Neuronal stem cell (in vitro differentiated cells): ENCODE measurements at regions not wholly inside any gene's neighbourhood (a gene's known extent, or its start where the extent isn't known, plus 50 kb on each side); places are given as distances from the start of the nearest gene placed in this dataset.

Experiments used
- DNase-seq: peaks from one replicate; pipeline ENCODE4 v3.0.0-alpha.2; 2013; ENCODE audit warnings: low spot score
- H2AFZ ChIP-seq: one replicate; pipeline ENCODE4 v1.6.1; 2013; ENCODE audit warnings: mild to moderate bottlenecking, low read length, inconsistent platforms
- H2AK5ac ChIP-seq: 2 replicates; pipeline ENCODE4 v1.6.1; 2013; ENCODE audit warnings: low read depth, mild to moderate bottlenecking, inconsistent platforms, low read length, moderate library complexity, mixed read lengths
- H2BK120ac ChIP-seq: 2 replicates; pipeline ENCODE4 v1.6.1; 2013; ENCODE audit warnings: low read depth, mild to moderate bottlenecking, inconsistent platforms, low read length, moderate library complexity, mixed read lengths
- H2BK12ac ChIP-seq: one replicate; pipeline ENCODE4 v1.6.1; 2013; ENCODE audit warnings: low read length, inconsistent platforms
- H2BK15ac ChIP-seq: 2 replicates; pipeline ENCODE4 v1.6.1; 2013; ENCODE audit warnings: mild to moderate bottlenecking, low read length, inconsistent platforms, mixed read lengths
- H2BK5ac ChIP-seq: one replicate; pipeline ENCODE4 v1.6.1; 2013; ENCODE audit warnings: inconsistent platforms, mild to moderate bottlenecking, low read length, moderate library complexity
- H3K14ac ChIP-seq: one replicate; pipeline ENCODE4 v1.6.1; 2013; ENCODE audit warnings: low read length, inconsistent platforms
- H3K18ac ChIP-seq: 2 replicates; pipeline ENCODE4 v1.6.1; 2013; ENCODE audit warnings: low read length, inconsistent platforms
- H3K23ac ChIP-seq: 2 replicates; pipeline ENCODE4 v1.6.1; 2013; ENCODE audit warnings: low read depth, mild to moderate bottlenecking, mixed read lengths, low read length, inconsistent platforms; ENCODE audit not compliant: poor library complexity
- H3K27ac ChIP-seq: replicated peaks from 3 replicates; pipeline ENCODE4 v1.5.1; 2013; ENCODE audit warnings: low read length, inconsistent platforms
- H3K27me3 ChIP-seq, 3 experiments: 2 replicates each; pipeline ENCODE4 v1.6.1; 2013; ENCODE audit warnings: low read length in 3 of 3, mild to moderate bottlenecking in 2 of 3, inconsistent platforms in 1 of 3, low read depth in 1 of 3, mixed read lengths in 1 of 3, moderate library complexity in 1 of 3; ENCODE audit not compliant: control insufficient read depth in 3 of 3, insufficient read depth in 3 of 3
- H3K36me3 ChIP-seq, 2 donors: replicated peaks in 1 of 2; 2 replicates each; pipeline ENCODE4 v1.6.1; 2013; ENCODE audit warnings: low read length in 2 of 2; ENCODE audit not compliant: control insufficient read depth in 2 of 2, insufficient read depth in 2 of 2
- H3K4ac ChIP-seq: 2 replicates; pipeline ENCODE4 v1.6.1; 2013; ENCODE audit warnings: inconsistent platforms, mild to moderate bottlenecking, low read length, moderate library complexity
- H3K4me1 ChIP-seq, 2 donors: 1 replicate in 1 of 2; 2 replicates in 1 of 2; pipeline ENCODE4 v1.6.1; 2013; ENCODE audit warnings: low read length in 2 of 2, low read depth in 1 of 2; ENCODE audit not compliant: control insufficient read depth in 2 of 2, insufficient read depth in 1 of 2
- H3K4me2 ChIP-seq: one replicate; pipeline ENCODE4 v1.6.1; 2013; ENCODE audit warnings: mild to moderate bottlenecking, low read length, inconsistent platforms; ENCODE audit not compliant: insufficient read depth, poor library complexity, severe bottlenecking
- H3K4me3 ChIP-seq, 2 donors: 2 replicates each; pipeline ENCODE4 v1.5.1; 2013; ENCODE audit warnings: low read length in 2 of 2, mild to moderate bottlenecking in 2 of 2, inconsistent platforms in 1 of 2, moderate library complexity in 1 of 2
- H3K79me1 ChIP-seq: one replicate; pipeline ENCODE4 v1.6.1; 2013; ENCODE audit warnings: low read depth, mild to moderate bottlenecking, inconsistent platforms, low read length, moderate library complexity
- H3K9ac ChIP-seq: one replicate; pipeline ENCODE4 v1.6.1; 2013; ENCODE audit warnings: mild to moderate bottlenecking, low read depth, low read length, inconsistent platforms; ENCODE audit not compliant: poor library complexity
- H3K9me3 ChIP-seq, 2 donors: replicated peaks in 1 of 2; 2 replicates each; pipeline versions ENCODE3 to v1.6.1; 2013; ENCODE audit warnings: low read length in 2 of 2, mild to moderate bottlenecking in 2 of 2, inconsistent platforms in 1 of 2, low read depth in 1 of 2, mixed read lengths in 1 of 2, moderate library complexity in 1 of 2; ENCODE audit not compliant: control insufficient read depth in 2 of 2, insufficient read depth in 1 of 2
- H4K8ac ChIP-seq: one replicate; pipeline ENCODE4 v1.6.1; 2013; ENCODE audit warnings: low read depth, mild to moderate bottlenecking, inconsistent platforms, low read length, moderate library complexity
- H4K91ac ChIP-seq: one replicate; pipeline ENCODE4 v1.6.1; 2013; ENCODE audit warnings: low read length, low read depth, mild to moderate bottlenecking, inconsistent platforms; ENCODE audit not compliant: poor library complexity
- WGBS, 2 donors: extraction: QIAGEN DNeasy Blood & Tissue Kit; methylation state at CpG; one replicate each; pipeline ENCODE4 v1.1.7; 2013; ENCODE audit warnings: missing lambda C conversion rate in 2 of 2, mixed read lengths in 1 of 2; ENCODE audit not compliant: insufficient read length in 2 of 2, insufficient replicate concordance in 1 of 2; ENCODE audit errors: extremely low coverage in 2 of 2; 5-methylcytosine and 5-hydroxymethylcytosine counted together

GRCh38 chr5:107278774-107279173 is 392.0 kb downstream of the EFNA5 start:
- no peak overlapping the region for H3K23ac ChIP-seq
- H2BK5ac ChIP-seq, result no peak overlapping the region
- no peak overlapping the region for H2BK15ac ChIP-seq
- H3K14ac ChIP-seq, result no peak overlapping the region
- H3K4me1 ChIP-seq, result no peaks in the 10 kb centered on the region
- H3K4ac ChIP-seq, result no peak overlapping the region
- no peak overlapping the region for H3K4me2 ChIP-seq
- H4K91ac ChIP-seq, result no peak overlapping the region
- DNase-seq, result no peak
- H3K18ac ChIP-seq, result no peak overlapping the region
- H2AFZ ChIP-seq, result no peak overlapping the region
- no peak overlapping the region for H3K9ac ChIP-seq
- no peaks in the 10 kb centered on the region for H3K36me3 ChIP-seq
- H2BK120ac ChIP-seq, result no peak overlapping the region
- WGBS, 2 donors, result no CpG with 5 or more reads among the region's 4 CpGs
- H3K4me3 ChIP-seq, result no peak overlapping the region
- H4K8ac ChIP-seq, result no peak overlapping the region
- no peak overlapping the region for H2AK5ac ChIP-seq
- H3K9me3 ChIP-seq, result no peaks in the 10 kb centered on the region
- no peak overlapping the region for H3K27ac ChIP-seq
- no peak overlapping the region for H2BK12ac ChIP-seq
- H3K27me3 ChIP-seq, result no peaks in the 10 kb centered on the region
- H3K79me1 ChIP-seq, result no peaks in the 10 kb centered on the region

DNA sequence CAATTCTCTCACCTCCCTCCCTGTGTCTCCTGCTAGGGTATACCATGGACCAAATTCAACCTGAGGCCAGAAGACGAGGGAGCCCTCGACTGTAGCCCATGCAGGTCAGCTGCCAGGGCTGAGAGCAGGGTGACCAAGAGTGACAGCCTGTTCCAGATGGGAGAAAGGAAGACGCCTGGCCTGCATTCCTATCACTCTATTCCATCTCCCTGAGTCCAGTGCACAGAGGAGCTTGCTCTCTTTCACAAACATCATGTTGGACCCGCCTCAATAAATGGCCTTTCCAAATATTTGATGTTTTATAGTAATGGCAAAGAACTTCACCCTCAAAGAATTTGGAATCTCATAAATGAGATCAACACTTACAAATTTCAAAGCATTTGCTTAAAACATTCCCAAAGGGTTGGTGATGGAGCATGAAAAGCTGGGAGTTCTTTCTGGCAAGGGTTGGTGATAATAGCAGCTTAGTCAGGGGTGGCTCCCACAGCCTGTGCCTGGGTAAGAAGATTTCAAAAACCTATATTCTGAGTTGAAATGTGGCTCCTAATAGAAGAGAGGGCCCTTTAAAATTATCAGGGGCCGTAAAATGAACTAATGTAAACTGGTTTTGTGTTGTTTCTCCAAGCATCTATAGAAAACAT is 393.1 kb downstream of the EFNA5 start:
- H2BK5ac ChIP-seq, result no peak overlapping the region
- no peaks in the 10 kb centered on the region for H3K79me1 ChIP-seq
- WGBS, 2 donors, result no CpG with 5 or more reads among the region's 5 CpGs
- no peak overlapping the region for H4K91ac ChIP-seq
- H4K8ac ChIP-seq, result no peak overlapping the region
- H3K18ac ChIP-seq, result no peak overlapping the region
- no peak overlapping the region for H3K14ac ChIP-seq
- no peak overlapping the region for H3K4ac ChIP-seq
- H2BK12ac ChIP-seq, result no peak overlapping the region
- no peak overlapping the region for H2AFZ ChIP-seq
- DNase-seq, result no peak
- no peak overlapping the region for H3K4me3 ChIP-seq
- H3K27me3 ChIP-seq, result no peaks in the 10 kb centered on the region
- no peak overlapping the region for H2AK5ac ChIP-seq
- H3K9me3 ChIP-seq, result no peaks in the 10 kb centered on the region
- H3K4me2 ChIP-seq, result no peak overlapping the region
- H3K9ac ChIP-seq, result no peak overlapping the region
- no peak overlapping the region for H2BK120ac ChIP-seq
- H3K23ac ChIP-seq, result no peak overlapping the region
- H3K36me3 ChIP-seq, result no peaks in the 10 kb centered on the region
- no peaks in the 10 kb centered on the region for H3K4me1 ChIP-seq
- H3K27ac ChIP-seq, result no peak overlapping the region
- H2BK15ac ChIP-seq, result no peak overlapping the region

- no peak overlapping the region for H3K27ac ChIP-seq
- H3K27me3 ChIP-seq, result no peaks in the 10 kb centered on the region
- H2BK5ac ChIP-seq, result no peak overlapping the region
- no peak overlapping the region for H3K4me2 ChIP-seq
- no peak for DNase-seq
- H3K79me1 ChIP-seq, result no peaks in the 10 kb centered on the region
- H3K4ac ChIP-seq, result no peak overlapping the region
- H4K91ac ChIP-seq, result no peak overlapping the region
- no peak overlapping the region for H2BK15ac ChIP-seq
- no peaks in the 10 kb centered on the region for H3K4me1 ChIP-seq
- H3K14ac ChIP-seq, result no peak overlapping the region
- H2BK120ac ChIP-seq, result no peak overlapping the region
- H3K9me3 ChIP-seq, result no peaks in the 10 kb centered on the region
- H3K4me3 ChIP-seq, result no peak overlapping the region
- H2AK5ac ChIP-seq, result no peak overlapping the region
- H4K8ac ChIP-seq, result no peak overlapping the region
- H3K18ac ChIP-seq, result no peak overlapping the region
- no peak overlapping the region for H2BK12ac ChIP-seq
- no peaks in the 10 kb centered on the region for H3K36me3 ChIP-seq
- H2AFZ ChIP-seq, result no peak overlapping the region
- no peak overlapping the region for H3K9ac ChIP-seq
- no CpG with 5 or more reads among the region's 1 CpG for WGBS, 2 donors
- H3K23ac ChIP-seq, result no peak overlapping the region
Observed at GRCh38 chr5:107275333-107275732, 395.4 kb downstream of the EFNA5 start.

DNA sequence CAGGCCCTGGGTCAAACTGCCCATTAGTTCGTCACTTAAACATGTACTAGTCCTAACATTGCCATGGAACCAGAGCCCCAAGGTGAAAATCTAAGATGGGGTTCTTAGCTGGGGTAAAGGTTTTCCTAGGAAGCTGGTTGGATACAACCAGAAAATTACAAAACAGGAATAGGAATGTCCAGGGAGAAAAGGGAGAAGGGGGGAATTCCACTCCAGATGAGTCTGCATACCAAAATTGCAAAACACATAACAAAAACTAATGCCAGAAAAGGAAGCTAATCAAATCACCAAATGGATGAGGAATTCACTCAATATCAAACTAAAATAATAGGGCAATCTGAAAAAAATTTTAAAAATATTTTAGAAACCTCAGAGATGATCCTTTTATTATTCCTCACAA is 396.2 kb downstream of the EFNA5 start:
- no peak overlapping the region for H3K4ac ChIP-seq
- H2BK120ac ChIP-seq, result no peak overlapping the region
- H3K14ac ChIP-seq, result no peak overlapping the region
- no peak overlapping the region for H4K8ac ChIP-seq
- no peak overlapping the region for H2BK5ac ChIP-seq
- no peak overlapping the region for H3K23ac ChIP-seq
- no CpG with 5 or more reads among the region's 1 CpG for whole genome bisulfite sequencing, 2 donors
- no peak overlapping the region for H4K91ac ChIP-seq
- H2AK5ac ChIP-seq, result no peak overlapping the region
- H3K18ac ChIP-seq, result no peak overlapping the region
- no peak overlapping the region for H3K27ac ChIP-seq
- H3K4me3 ChIP-seq, result no peak overlapping the region
- no peaks in the 10 kb centered on the region for H3K36me3 ChIP-seq
- no peak overlapping the region for H2BK12ac ChIP-seq
- H2BK15ac ChIP-seq, result no peak overlapping the region
- H3K79me1 ChIP-seq, result no peaks in the 10 kb centered on the region
- H3K4me2 ChIP-seq, result no peak overlapping the region
- H3K27me3 ChIP-seq, result no peaks in the 10 kb centered on the region
- no peaks in the 10 kb centered on the region for H3K4me1 ChIP-seq
- no peaks in the 10 kb centered on the region for H3K9me3 ChIP-seq
- H3K9ac ChIP-seq, result no peak overlapping the region
- no peak overlapping the region for H2AFZ ChIP-seq
- DNase-seq, result no peak
